K562 (cell line): ENCODE measurements at regions not wholly inside any gene's neighbourhood (a gene's known extent, or its start where the extent isn't known, plus 50 kb on each side); places are given as distances from the start of the nearest gene placed in this dataset.
A peak's percentile ranks its signal among the peaks of the same experiment; 100 is the strongest.

Experiments
- ATAC-seq: fragments of 200-7000 bp; cut with Tn5 transposase; 3 replicates; pipeline ENCODE4 v1.9.1; 2020; ENCODE audit warnings: moderate library complexity
- BruUV-seq: library from RNA; stranded (reverse); fragments of 400-500 nt; replicated peaks from 2 replicates; lab custom pipeline; 2021; lab: Mats Ljungman, UMichigan
- CTCF ChIA-PET: fragments of 300-600 bp; formaldehyde crosslinking; extraction: SDS; loops from one replicate; lab custom pipeline; 2021; ENCODE audit warnings: low intra/inter-chr PET ratio; lab: Yijun Ruan, JAX
- POLR2A ChIA-PET: fragments of 300-600, 350-650 bp; sonication (Branson Sonifier 250); formaldehyde crosslinking; extraction: SDS; loops from one replicate; lab custom pipeline; 2021; ENCODE audit warnings: antibody characterized with exemption, inconsistent platforms; lab: Yijun Ruan, JAX
- DNase-seq, 4 experiments: peaks; one replicate each; pipeline versions ENCODE4 v3.0.0 to v3.0.0-alpha.2; 2011 to 2018; ENCODE audit warnings: low spot score in 3 of 4, mixed read lengths in 3 of 4; ENCODE audit errors: extremely low read depth in 1 of 4
- FAIRE-seq: peaks from 2 replicates; lab custom pipeline; 2011; peaks lifted over from hg19 to GRCh38; lab: Jason Lieb, UNC
- H2AFZ ChIP-seq: 2 replicates; pipeline ENCODE4 v1.6.0; 2011; ENCODE audit warnings: low read depth, low read length, control low read depth, inconsistent platforms
- H3K27ac ChIP-seq: fragments of 200-600 bp; 3 replicates; pipeline ENCODE4 v1.8.0; 2011; ENCODE audit warnings: low read depth, mild to moderate bottlenecking, control low read depth, inconsistent platforms, low read length, moderate library complexity, mixed read lengths; ENCODE audit errors: extremely low read depth
- H3K27me3 ChIP-seq, 2 experiments: fragments of 300-600 bp in 1 of 2; 2 replicates in 1 of 2; 3 replicates in 1 of 2; pipeline versions ENCODE4 v1.6.0 to v1.8.0; 2011; ENCODE audit warnings: inconsistent platforms in 2 of 2, low read length in 2 of 2, mild to moderate bottlenecking in 1 of 2, mixed read lengths in 1 of 2, moderate library complexity in 1 of 2; ENCODE audit not compliant: control insufficient read depth in 2 of 2, insufficient read depth in 2 of 2
- H3K36me3 ChIP-seq: fragments of 300-600 bp; 3 replicates; pipeline ENCODE4 v1.8.0; 2011; ENCODE audit warnings: mild to moderate bottlenecking, low read length, inconsistent platforms; ENCODE audit not compliant: control insufficient read depth, insufficient read depth
- H3K4me1 ChIP-seq, 2 experiments: fragments of 200-600 bp in 1 of 2; replicated peaks in 1 of 2; 2 replicates in 1 of 2; 3 replicates in 1 of 2; pipeline versions ENCODE4 v1.5.1 to v1.8.0; 2011; ENCODE audit warnings: inconsistent platforms in 2 of 2, low read length in 2 of 2, mild to moderate bottlenecking in 1 of 2, mixed read lengths in 1 of 2, moderate library complexity in 1 of 2; ENCODE audit not compliant: control insufficient read depth in 2 of 2, insufficient read depth in 2 of 2
- H3K4me2 ChIP-seq: 2 replicates; pipeline ENCODE4 v1.6.1; 2011; ENCODE audit warnings: low read length, control low read depth, inconsistent platforms, mixed read lengths; ENCODE audit not compliant: insufficient read depth
- H3K4me3 ChIP-seq: fragments of 200-600 bp; sonication (generic), shearing (Covaris generic); 2 replicates; pipeline ENCODE4 v1.5.1; 2016; ENCODE audit warnings: control low read depth, inconsistent platforms
- H3K79me2 ChIP-seq: fragments of 200-600 bp; 3 replicates; pipeline ENCODE4 v1.8.0; 2011; ENCODE audit warnings: low read length, inconsistent platforms; ENCODE audit not compliant: control insufficient read depth, insufficient read depth
- H3K9ac ChIP-seq, 2 experiments: 2 replicates each; pipeline versions ENCODE4 v1.6.0 to v1.6.1; 2011; ENCODE audit warnings: low read depth in 2 of 2, low read length in 2 of 2, control low read depth in 1 of 2, inconsistent platforms in 1 of 2, mild to moderate bottlenecking in 1 of 2, mixed read lengths in 1 of 2; ENCODE audit not compliant: insufficient read depth in 1 of 2
- H3K9me1 ChIP-seq: one replicate; pipeline ENCODE4 v1.6.0; 2011; ENCODE audit warnings: inconsistent platforms, mild to moderate bottlenecking, low read length, moderate library complexity; ENCODE audit not compliant: control insufficient read depth, insufficient read depth
- H3K9me3 ChIP-seq: replicated peaks from 2 replicates; pipeline ENCODE4 v1.5.1; 2011; ENCODE audit warnings: low read depth, low read length, inconsistent platforms; ENCODE audit not compliant: control insufficient read depth, insufficient read depth
- H4K20me1 ChIP-seq: replicated peaks from 2 replicates; pipeline ENCODE4 v1.6.1; 2011; ENCODE audit warnings: low read length, inconsistent platforms, mixed read lengths; ENCODE audit not compliant: control insufficient read depth, insufficient read depth
- CHCHD3 ChIP-seq: fragments of 250-450 bp; sonication (Bioruptor Pico); IDR thresholded peaks from 2 replicates; pipeline ENCODE4 v2.1.2; 2022; ENCODE audit warnings: mild to moderate bottlenecking
- HNRNPLL ChIP-seq: fragments of 200-400 bp; formaldehyde crosslinking; IDR thresholded peaks from 2 replicates; pipeline ENCODE4 v1.6.1; 2017; ENCODE audit warnings: low read length, low read depth, mild to moderate bottlenecking; ENCODE audit not compliant: poor library complexity, severe bottlenecking
- MXI1 ChIP-seq: IDR thresholded peaks from 2 replicates; pipeline ENCODE4 v1.6.1; 2011; ENCODE audit warnings: low read depth, mild to moderate bottlenecking, improper control_type of control experiment, low read length
- NFATC3 ChIP-seq: fragments of 450-650 bp; IDR thresholded peaks from 2 replicates; pipeline ENCODE4 v1.6.1; 2017; ENCODE audit warnings: mild to moderate bottlenecking
- NFIC ChIP-seq: fragments of 450-650 bp; IDR thresholded peaks from 2 replicates; pipeline ENCODE4 v1.6.1; 2017; ENCODE audit warnings: mild to moderate bottlenecking, inconsistent platforms
- NFIX ChIP-seq: fragments of 250-450 bp; sonication (Bioruptor Pico); IDR thresholded peaks from 2 replicates; pipeline ENCODE4 v1.4.0; 2020; ENCODE audit warnings: low read depth, mild to moderate bottlenecking, moderate library complexity
- ZNF140 ChIP-seq: fragments of 250-450 bp; sonication (Bioruptor Pico); IDR thresholded peaks from 2 replicates; pipeline ENCODE4 v1.8.0; 2021; ENCODE audit warnings: moderate library complexity, mild to moderate bottlenecking, inconsistent platforms
- ZNF316 ChIP-seq: fragments of 450-650 bp; IDR thresholded peaks from 2 replicates; pipeline ENCODE4 v1.6.1; 2016
- WGBS: fragments of 100-300 bp; shearing (Covaris generic); methylation state at CpG from one replicate; pipeline ENCODE4 v1.1.6; 2016; ENCODE audit warnings: low coverage, mixed read lengths; ENCODE audit not compliant: insufficient coverage; ENCODE audit errors: missing lambda C conversion rate; 5-methylcytosine and 5-hydroxymethylcytosine counted together
- in situ Hi-C: fragments of 300-500 bp; cut with MboI; formaldehyde crosslinking; loops from 4 replicates; pipeline ENCODE4 v1.15.0; 2018; ENCODE audit warnings: inconsistent platforms, mixed read lengths
- intact Hi-C: fragments of 100-400 bp; cut with micrococcal nuclease; formaldehyde crosslinking; loops from 2 replicates; pipeline ENCODE4 v1.14.2; 2022
- TF ChIP-seq, protein P1 (sequence below): fragments of 200-800 bp; sonication (Bioruptor generic); IDR thresholded peaks from 2 replicates; pipeline ENCODE4 v1.6.1; 2017; ENCODE audit warnings: missing genetic modification characterization, missing compliant biosample characterization

DNA sequence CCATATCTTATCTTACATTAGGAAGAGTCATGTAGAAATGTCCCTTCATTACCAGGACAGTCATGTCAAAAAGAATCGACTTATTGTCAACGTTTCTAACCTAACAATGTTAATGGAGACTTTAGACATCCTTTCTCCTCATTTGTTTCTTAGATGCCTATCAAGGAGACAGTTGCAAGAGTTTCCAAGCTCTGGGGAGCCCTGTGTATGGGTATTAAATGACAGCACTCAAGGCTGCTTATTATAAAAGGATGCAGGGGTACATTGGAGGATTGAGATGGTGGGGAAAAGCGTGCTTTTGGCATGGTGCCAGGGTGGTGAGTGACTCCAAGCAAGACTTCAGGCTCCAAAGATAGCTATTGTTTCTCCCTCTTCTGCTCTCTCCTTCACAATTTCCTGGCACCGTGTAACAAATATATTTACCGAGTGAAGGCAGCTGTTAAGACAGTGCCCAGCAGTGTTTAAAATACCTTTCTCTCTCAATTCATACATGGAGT, 461.3 kb upstream of the CLINT1 start:
- DNase-seq (no peak), FAIRE-seq (no peak), ATAC-seq (no peak)
- ChIA-PET POLR2A (no interaction called here), CTCF (no interaction called here)
- no peaks in the 10 kb centered on the region for H3K9me3 ChIP-seq
- H3K4me1 ChIP-seq: no peaks in the 10 kb centered on the region
- H4K20me1 ChIP-seq: no peaks in the 10 kb centered on the region
- no peaks in the 10 kb centered on the region for H3K27me3 ChIP-seq
- WGBS: 0% methylated on average over 5 of the region's 5 CpGs
- H3K9me1 ChIP-seq: no peaks in the 10 kb centered on the region
- in situ Hi-C loops (no loop called here), intact Hi-C loops (no loop called here)
- no peak overlapping the region for H3K4me2 ChIP-seq
- TF ChIP-seq NFATC3 (no peak), NFIX (CRISPR knock-in tag) (peak; percentile 79), MXI1 (no peak), CHCHD3 (CRISPR knock-in tag) (no peak), ZNF316 (no peak), NFIC (peak; percentile 84), ZNF140 (CRISPR knock-in tag) (no peak), HNRNPLL (no peak)
- TF ChIP-seq, protein P1, sequence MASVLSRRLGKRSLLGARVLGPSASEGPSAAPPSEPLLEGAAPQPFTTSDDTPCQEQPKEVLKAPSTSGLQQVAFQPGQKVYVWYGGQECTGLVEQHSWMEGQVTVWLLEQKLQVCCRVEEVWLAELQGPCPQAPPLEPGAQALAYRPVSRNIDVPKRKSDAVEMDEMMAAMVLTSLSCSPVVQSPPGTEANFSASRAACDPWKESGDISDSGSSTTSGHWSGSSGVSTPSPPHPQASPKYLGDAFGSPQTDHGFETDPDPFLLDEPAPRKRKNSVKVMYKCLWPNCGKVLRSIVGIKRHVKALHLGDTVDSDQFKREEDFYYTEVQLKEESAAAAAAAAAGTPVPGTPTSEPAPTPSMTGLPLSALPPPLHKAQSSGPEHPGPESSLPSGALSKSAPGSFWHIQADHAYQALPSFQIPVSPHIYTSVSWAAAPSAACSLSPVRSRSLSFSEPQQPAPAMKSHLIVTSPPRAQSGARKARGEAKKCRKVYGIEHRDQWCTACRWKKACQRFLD (CRISPR knock-in tag): no peak
- H3K79me2 ChIP-seq: no peaks in the 10 kb centered on the region
- no peak overlapping the region for H2AFZ ChIP-seq
- no peak overlapping the region for H3K27ac ChIP-seq
- BruUV-seq: no TSS peak
- H3K9ac ChIP-seq: no peak overlapping the region
- H3K4me3 ChIP-seq: no peak overlapping the region
- no peaks in the 10 kb centered on the region for H3K36me3 ChIP-seq
